ENCODE measurements at regions not wholly inside any gene's neighbourhood (a gene's known extent, or its start where the extent isn't known, plus 50 kb on each side); places are given as distances from the start of the nearest gene placed in this dataset.

GRCh38 chr16:82414476-82414875 lies 212.3 kb upstream of the CDH13 start:
- DNase-seq (ENCODE audit: low read depth in 2 of 2, low spot score in 1 of 2): no peak

GRCh38 chr16:82412770-82413169 lies 214.0 kb upstream of the CDH13 start:
- DNase-seq (ENCODE audit: low read depth in 2 of 2, low spot score in 1 of 2): no peak

- no peak for DNase-seq (ENCODE audit: low read depth in 2 of 2, low spot score in 1 of 2)
Measured at GRCh38 chr16:82405736-82406135, 221.0 kb upstream of the CDH13 start.

- no peak for DNase-seq (ENCODE audit: low read depth in 2 of 2, low spot score in 1 of 2)
Measured at GRCh38 chr16:82404586-82405315, 222.0 kb upstream of the CDH13 start.

- DNase-seq (ENCODE audit: low read depth in 2 of 2, low spot score in 1 of 2): no peak
Measured at GRCh38 chr16:82402665-82403218, 224.0 kb upstream of the CDH13 start.

- DNase-seq (ENCODE audit: low read depth in 2 of 2, low spot score in 1 of 2): no peak
Measured at GRCh38 chr16:82400046-82400445, 226.7 kb upstream of the CDH13 start.

GRCh38 chr16:82396509-82396908 lies 226.5 kb upstream of the MPHOSPH6 start:
- no peak for DNase-seq (ENCODE audit: low read depth in 2 of 2, low spot score in 1 of 2)

- no peak for DNase-seq (ENCODE audit: low read depth in 2 of 2, low spot score in 1 of 2)
Measured at GRCh38 chr16:82395212-82395611, 225.2 kb upstream of the MPHOSPH6 start.

GRCh38 chr16:82391690-82392089 lies 221.7 kb upstream of the MPHOSPH6 start:
- no peak for DNase-seq (ENCODE audit: low read depth in 2 of 2, low spot score in 1 of 2)

GRCh38 chr16:82389956-82390650 lies 220.1 kb upstream of the MPHOSPH6 start:
- no peak for DNase-seq (ENCODE audit: low read depth in 2 of 2, low spot score in 1 of 2)

- no peak for DNase-seq (ENCODE audit: low read depth in 2 of 2, low spot score in 1 of 2)
Measured at GRCh38 chr16:82386761-82387160, 216.7 kb upstream of the MPHOSPH6 start.

- no peak for DNase-seq (ENCODE audit: low read depth in 2 of 2, low spot score in 1 of 2)
Measured at GRCh38 chr16:82384949-82385348, 214.9 kb upstream of the MPHOSPH6 start.

GRCh38 chr16:82384017-82384416 lies 214.0 kb upstream of the MPHOSPH6 start:
- no peak for DNase-seq (ENCODE audit: low read depth in 2 of 2, low spot score in 1 of 2)

- DNase-seq (ENCODE audit: low read depth in 2 of 2, low spot score in 1 of 2): no peak
Measured at GRCh38 chr16:82382521-82382920, 212.5 kb upstream of the MPHOSPH6 start.

- no peak for DNase-seq (ENCODE audit: low read depth in 2 of 2, low spot score in 1 of 2)
Measured at GRCh38 chr16:82379551-82379950, 209.5 kb upstream of the MPHOSPH6 start.

GRCh38 chr16:82373976-82374375 lies 204.0 kb upstream of the MPHOSPH6 start:
- no peak for DNase-seq (ENCODE audit: low read depth in 2 of 2, low spot score in 1 of 2)

GRCh38 chr16:82370282-82370681 lies 200.3 kb upstream of the MPHOSPH6 start:
- no peak for DNase-seq (ENCODE audit: low read depth in 2 of 2, low spot score in 1 of 2)

GRCh38 chr16:82368041-82368440 lies 198.0 kb upstream of the MPHOSPH6 start:
- no peak for DNase-seq (ENCODE audit: low read depth in 2 of 2, low spot score in 1 of 2)

- DNase-seq (ENCODE audit: low read depth in 2 of 2, low spot score in 1 of 2): no peak
Measured at GRCh38 chr16:82366462-82366861, 196.4 kb upstream of the MPHOSPH6 start.

- DNase-seq (ENCODE audit: low read depth in 2 of 2, low spot score in 1 of 2): no peak
Measured at GRCh38 chr16:82364690-82365089, 194.7 kb upstream of the MPHOSPH6 start.

GRCh38 chr16:82363026-82363816 lies 193.2 kb upstream of the MPHOSPH6 start:
- DNase-seq (ENCODE audit: low read depth in 2 of 2, low spot score in 1 of 2): no peak

- DNase-seq (ENCODE audit: low read depth in 2 of 2, low spot score in 1 of 2): no peak
Measured at GRCh38 chr16:82361885-82362284, 191.9 kb upstream of the MPHOSPH6 start.
